B cell (primary cell): ENCODE measurements at regions not wholly inside any gene's neighbourhood (a gene's known extent, or its start where the extent isn't known, plus 50 kb on each side); places are given as distances from the start of the nearest gene placed in this dataset.

Source experiments
- CTCF ChIP-seq: fragments of 200-600 bp; IDR thresholded peaks from one replicate; pipeline ENCODE4 v1.8.0; 2022; ENCODE audit warnings: antibody characterized with exemption, mild to moderate bottlenecking
- EZH2 ChIP-seq: IDR thresholded peaks from 2 replicates; pipeline ENCODE4 v1.6.1; 2012; ENCODE audit warnings: borderline replicate concordance, low read depth, mild to moderate bottlenecking, moderate library complexity, low read length; ENCODE audit not compliant: insufficient read depth, poor library complexity, severe bottlenecking

- TF ChIP-seq CTCF (no peak), EZH2 (no peak)
Observed at GRCh38 chr19:31046024-31046423, 303.2 kb downstream of the TSHZ3 start.
